Endothelial cell of hepatic sinusoid (primary cell): ENCODE measurements at regions not wholly inside any gene's neighbourhood (a gene's known extent, or its start where the extent isn't known, plus 50 kb on each side); places are given as distances from the start of the nearest gene placed in this dataset.

Experiments
- in situ Hi-C: cut with HindIII; loops from 2 replicates; pipeline ENCODE4 v1.10.0; 2017; ENCODE audit warnings: low sequenced_read_pairs

- in situ Hi-C loops, result no loop called here
Observed at GRCh38 chr12:61652265-61652664, 607.9 kb upstream of the USP15 start.

DNA sequence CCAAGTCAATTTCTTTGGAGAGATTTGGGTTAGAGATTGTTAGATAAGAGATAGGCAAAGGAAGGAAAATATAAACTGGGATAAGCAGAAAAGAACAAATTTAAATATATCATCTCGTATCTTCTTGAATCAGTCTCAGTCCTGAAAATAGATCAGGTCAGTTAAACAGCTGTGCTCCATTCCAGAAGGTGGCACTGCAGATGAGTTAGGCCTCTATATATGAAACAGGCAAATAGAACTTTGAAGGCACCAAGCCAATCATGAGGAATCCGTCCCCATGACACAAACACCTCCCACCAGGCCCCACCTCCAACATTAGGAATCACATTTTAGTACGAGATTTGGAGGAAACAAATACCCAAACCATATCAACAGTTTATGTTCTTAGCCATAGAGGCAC is 605.5 kb upstream of the USP15 start:
- in situ Hi-C loops, result no loop called here

DNA sequence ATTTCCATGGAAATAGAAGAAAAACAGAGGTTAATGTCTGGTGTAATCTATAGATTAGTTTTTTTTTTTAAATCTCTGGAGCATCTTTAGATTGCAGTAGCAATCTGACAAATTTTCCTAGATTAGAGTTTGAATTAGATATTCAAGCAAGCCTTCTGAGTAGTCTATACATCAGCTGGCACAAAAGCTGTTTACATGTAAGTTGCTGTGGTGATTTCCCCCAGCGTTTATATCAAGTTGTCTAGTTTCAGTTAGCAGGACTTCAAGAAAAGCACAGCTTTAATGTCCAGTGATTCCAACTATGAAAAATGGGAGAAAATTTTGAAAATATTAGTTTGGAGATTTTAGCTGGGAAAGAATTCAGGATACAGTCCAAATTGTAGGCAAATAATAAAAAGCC is 605.0 kb upstream of the USP15 start:
- in situ Hi-C loops, result no loop called here

DNA sequence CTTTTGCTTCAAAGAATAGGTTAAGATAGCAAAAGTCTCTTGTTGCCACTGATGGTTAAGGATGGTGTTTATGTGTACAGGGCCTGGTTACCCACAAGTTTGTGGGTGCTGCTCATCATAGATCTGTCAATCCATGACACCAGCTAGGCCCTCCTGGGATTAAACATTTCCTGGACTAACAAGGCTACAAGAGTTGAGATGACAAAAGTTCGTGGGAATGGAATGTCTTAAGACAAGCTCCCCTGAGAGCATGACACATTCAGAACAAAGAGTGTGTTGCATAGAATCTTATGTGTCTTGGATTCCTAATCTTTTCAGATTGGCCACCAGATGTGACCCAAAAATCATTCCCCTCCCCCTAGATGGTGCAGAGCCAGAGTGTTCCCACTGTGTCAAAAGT is 592.5 kb upstream of the USP15 start:
- in situ Hi-C loops, result no loop called here

GRCh38 chr12:61676520-61676919 is 583.7 kb upstream of the USP15 start:
- in situ Hi-C loops, result no loop called here

DNA sequence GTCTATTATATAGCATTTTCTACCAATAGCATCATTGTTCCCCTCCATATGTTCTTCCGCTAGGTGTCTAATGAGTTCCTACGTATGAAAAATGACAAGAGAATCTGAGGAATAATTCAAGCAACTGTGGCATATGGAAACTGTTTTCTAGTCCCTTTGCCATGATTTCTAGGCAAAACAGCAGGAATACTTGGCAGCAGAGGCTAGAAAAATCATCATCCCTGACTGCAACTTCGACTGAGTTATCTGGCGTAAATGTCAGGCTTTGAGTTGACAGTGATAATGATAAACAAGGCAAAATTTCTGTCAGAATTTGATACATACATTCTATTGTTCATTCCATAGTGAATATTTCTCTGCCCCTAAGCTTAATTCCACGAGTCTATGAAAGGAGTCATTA is 572.8 kb upstream of the USP15 start:
- in situ Hi-C loops, result no loop called here

DNA sequence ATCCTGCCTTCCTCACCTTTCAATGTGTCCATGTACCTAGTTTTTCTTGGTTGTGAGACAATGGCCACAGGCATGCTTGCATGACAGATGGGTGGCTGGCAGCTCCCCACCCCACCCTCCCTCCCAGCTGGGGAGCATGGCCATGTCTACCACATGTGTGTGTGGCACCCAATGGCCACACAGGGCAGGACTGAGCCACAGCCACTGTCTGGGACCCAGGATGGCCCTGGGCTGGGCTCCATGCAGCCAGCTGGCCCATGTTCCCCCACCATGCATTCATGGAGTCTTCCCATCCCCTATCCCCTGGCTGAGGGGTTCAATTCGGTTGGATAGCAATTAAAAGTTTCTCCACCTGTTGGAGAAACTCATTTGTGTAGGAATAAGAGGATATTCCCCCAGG is 566.0 kb upstream of the USP15 start:
- in situ Hi-C loops, result no loop called here

DNA sequence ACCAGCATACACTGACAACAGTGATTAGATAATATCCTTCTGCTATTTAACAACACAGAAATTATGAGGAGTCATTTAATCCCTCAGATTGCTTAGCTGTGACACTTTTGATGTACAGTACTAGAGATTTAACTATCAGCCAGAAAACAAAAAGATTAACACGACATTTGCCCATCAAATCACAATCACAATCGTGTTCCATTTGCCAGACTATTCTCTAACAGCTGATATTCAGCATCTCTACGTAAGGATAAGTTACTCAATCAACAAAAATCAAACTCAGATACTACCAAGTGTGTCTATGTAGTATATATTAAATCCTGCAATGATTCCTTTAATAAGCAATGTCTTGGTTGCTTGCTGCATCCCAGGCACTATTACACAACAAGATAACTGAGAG is 558.7 kb upstream of the USP15 start:
- in situ Hi-C loops, result no loop called here

DNA sequence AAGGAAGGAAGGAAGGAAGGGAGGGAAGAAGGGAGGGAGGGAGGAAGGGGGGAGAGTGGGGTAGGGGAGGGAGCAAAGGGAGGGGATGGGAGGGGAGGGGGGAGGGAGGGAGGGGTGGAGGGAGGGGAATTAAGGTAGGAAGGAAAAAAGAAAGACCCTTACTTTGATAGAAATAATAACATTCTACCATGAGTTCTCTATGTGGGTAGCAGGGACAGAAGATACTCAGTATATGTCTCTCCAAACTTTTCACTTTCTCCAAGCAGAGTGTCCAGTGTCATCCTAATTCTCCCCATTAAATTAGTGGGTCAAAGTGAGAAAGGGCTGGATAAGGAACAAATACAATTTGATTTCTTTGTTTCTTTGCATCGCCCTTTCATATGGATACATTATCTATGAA is 553.4 kb upstream of the USP15 start:
- in situ Hi-C loops, result no loop called here

GRCh38 chr12:61713121-61713520 is 547.1 kb upstream of the USP15 start:
- in situ Hi-C loops, result no loop called here

- in situ Hi-C loops, result no loop called here
Observed at GRCh38 chr12:61717986-61718385, 542.2 kb upstream of the USP15 start.

GRCh38 chr12:61739925-61740324 is 520.3 kb upstream of the USP15 start:
- in situ Hi-C loops, result no loop called here

GRCh38 chr12:61750604-61751003 is 509.6 kb upstream of the USP15 start:
- in situ Hi-C loops, result no loop called here

GRCh38 chr12:61754214-61754613 is 506.0 kb upstream of the USP15 start:
- in situ Hi-C loops, result no loop called here

GRCh38 chr12:61757831-61758505 is 502.2 kb upstream of the USP15 start:
- in situ Hi-C loops, result no loop called here

- in situ Hi-C loops, result no loop called here
Observed at GRCh38 chr12:61758661-61759060, 501.5 kb upstream of the USP15 start.

DNA sequence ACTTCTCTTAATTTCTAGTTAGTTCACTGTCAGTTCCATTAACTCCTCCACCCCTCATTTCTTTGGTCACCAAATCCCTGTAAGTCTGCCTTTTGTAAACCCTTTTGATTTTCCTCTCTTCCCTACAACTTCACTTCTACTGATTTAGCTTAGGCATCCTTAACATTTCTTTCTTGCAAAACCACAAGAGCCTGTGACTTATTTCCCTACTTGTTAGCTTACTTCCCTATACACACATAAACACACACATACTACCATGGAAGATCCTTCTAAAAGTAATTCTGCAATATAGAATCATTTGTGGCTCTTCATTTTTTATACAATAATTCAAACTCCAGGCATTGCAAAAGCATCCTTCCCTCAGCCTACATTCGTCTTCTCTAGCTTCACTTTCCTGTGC is 494.3 kb upstream of the USP15 start:
- in situ Hi-C loops, result no loop called here

- in situ Hi-C loops, result no loop called here
Observed at GRCh38 chr12:61780435-61780834, 479.8 kb upstream of the USP15 start.

- in situ Hi-C loops, result no loop called here
Observed at GRCh38 chr12:61781021-61781581, 479.1 kb upstream of the USP15 start.

- in situ Hi-C loops, result no loop called here
Observed at GRCh38 chr12:61796846-61797245, 463.4 kb upstream of the USP15 start.

DNA sequence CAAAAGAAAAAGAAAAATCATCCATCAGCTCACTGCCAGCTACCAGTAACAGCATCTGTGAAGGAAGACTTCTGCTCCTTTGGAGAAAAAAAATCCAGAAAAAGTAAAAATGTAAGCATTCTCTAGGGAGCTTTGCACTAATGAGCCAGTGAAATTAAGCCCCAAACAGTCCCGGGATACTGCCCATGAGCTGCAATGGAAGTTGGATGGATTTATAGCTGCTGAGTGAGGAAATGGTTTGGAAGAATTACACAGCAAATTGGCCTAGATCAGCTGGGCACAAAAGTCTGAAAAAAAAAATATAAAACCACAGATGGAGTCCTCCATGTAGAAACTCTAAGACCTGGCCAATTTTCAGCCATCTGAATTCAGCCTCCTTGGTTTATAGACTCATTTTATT is 462.9 kb upstream of the USP15 start:
- in situ Hi-C loops, result no loop called here

GRCh38 chr12:61798778-61799177 is 461.4 kb upstream of the USP15 start:
- in situ Hi-C loops, result no loop called here

DNA sequence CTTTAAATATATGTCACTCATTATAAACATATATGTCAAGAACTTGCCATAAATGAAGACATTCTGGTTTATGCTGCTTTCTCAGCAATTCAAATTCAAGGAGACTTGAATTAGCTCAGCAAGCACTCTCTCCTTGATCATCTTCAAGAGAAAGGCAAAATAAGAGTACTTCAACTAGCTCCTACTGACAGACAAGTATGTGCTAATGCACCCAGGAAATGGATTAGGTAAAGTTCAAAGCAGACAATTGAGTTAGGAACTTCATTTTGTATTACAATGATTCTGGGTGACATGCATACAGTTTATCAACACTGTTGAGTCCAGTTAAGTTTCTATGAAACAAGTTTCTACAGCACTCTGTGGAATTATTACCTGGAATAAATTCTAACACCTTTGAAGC is 455.9 kb upstream of the USP15 start:
- in situ Hi-C loops, result no loop called here
